ENCODE measurements at regions not wholly inside any gene's neighbourhood (a gene's known extent, or its start where the extent isn't known, plus 50 kb on each side); places are given as distances from the start of the nearest gene placed in this dataset.

- POLR2A ChIA-PET: no interaction called here
- no peaks in the 10 kb centered on the region for H3K36me3 ChIP-seq (ENCODE audit: control insufficient read depth, insufficient read depth, low read length)
- TF ChIP-seq CTCF (IDR thresholded peaks at IDR 0.05; ENCODE audit: insufficient read depth, low read depth, low read length): no peak
- no peak for DNase-seq (ENCODE audit: low read depth)
- H3K27me3 ChIP-seq (ENCODE audit: control insufficient read depth, insufficient read depth, low read length): no peaks in the 10 kb centered on the region
- H3K4me3 ChIP-seq (ENCODE audit: low read depth, low read length): no peak overlapping the region
- CTCF ChIA-PET: interaction anchor here (0.9 to 5.4 kb wide), 3 partner anchors 8 to 58 kb away, joined by 3 to 33 read pairs (median 6); partner anchors contain the start of gene TAGAP
These were observed 56.9 kb upstream of the TAGAP start for GRCh38 chr6:159101656-159102055.

DNA sequence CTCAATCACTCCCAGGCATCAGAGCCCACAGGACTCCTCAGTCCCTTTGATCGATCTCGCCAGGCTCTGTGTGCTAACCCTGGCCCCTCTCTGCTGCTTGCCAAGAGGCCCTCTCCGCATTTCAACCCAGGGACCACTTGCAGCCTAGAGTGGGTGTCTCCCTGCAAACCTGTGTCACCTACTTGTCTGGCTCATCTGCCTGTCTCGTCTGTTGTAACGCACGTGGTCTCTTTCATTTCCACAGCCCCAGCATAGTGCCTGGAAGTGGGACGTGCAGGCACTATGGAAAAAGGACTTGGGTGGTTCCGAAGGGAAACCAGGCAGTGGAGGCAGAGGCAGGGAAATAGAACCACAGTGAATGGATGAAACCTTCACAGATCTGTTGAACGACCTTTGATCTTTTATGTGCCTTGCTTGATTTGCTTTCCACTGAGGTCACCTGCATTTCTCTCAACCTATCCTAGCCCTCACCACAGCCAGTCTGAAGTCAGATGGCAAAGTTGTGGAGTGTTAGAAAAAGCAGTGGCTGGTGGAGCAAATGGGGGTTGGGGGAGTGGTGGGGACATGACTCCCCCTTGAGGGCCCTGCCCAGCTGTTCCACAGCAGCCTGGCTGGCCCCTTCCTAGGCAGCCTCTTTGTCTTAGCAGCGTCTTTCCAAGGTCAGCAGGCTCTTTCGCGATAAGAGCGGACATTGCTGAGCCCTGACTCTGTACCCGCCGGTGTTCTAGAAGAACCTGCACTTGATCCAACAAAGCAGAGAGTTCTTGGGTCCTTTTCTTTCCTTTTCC lies 55.8 kb upstream of the TAGAP start:
- Histone ChIP-seq H3K4me3 (ENCODE audit: low read depth, low read length) (no peak overlapping the region), H3K36me3 (ENCODE audit: control insufficient read depth, insufficient read depth, low read length) (no peaks in the 10 kb centered on the region), H3K27me3 (ENCODE audit: control insufficient read depth, insufficient read depth, low read length) (no peaks in the 10 kb centered on the region)
- DNase-seq (ENCODE audit: low read depth): no peak
- no peak for TF ChIP-seq CTCF (IDR thresholded peaks at IDR 0.05; ENCODE audit: insufficient read depth, low read depth, low read length)
- CTCF ChIA-PET: interaction anchor here (0.9 to 5.4 kb wide), 3 partner anchors 10 to 57 kb away, joined by 3 to 33 read pairs (median 6); partner anchors contain the start of gene TAGAP
- POLR2A ChIA-PET: no interaction called here

DNA sequence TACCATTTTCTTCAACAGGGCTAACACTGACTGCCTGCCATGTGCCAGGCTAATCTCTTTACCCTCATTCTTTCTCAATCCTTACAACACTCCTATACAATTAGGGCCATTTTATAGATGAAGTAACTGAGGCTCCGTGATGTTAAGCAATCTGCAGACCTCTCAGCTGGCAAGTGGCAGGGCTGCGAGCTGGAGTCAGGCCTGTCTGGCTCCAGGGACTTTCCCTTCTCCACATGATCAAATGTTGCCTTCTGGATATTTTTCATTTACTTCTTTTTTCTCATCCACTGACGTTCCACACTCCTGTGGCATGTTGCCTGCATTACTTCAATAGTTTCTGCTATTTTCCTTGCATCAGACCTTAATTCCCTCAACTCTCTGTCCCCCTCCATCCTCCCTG lies 55.2 kb upstream of the TAGAP start:
- CTCF ChIA-PET: interaction anchor here (1.7 kb wide), 1 partner anchor 10 kb away, joined by 6 read pairs; no protein-coding TSS in a partner anchor
- POLR2A ChIA-PET: no interaction called here
- no peak overlapping the region for H3K4me3 ChIP-seq (ENCODE audit: low read depth, low read length)
- DNase-seq (ENCODE audit: low read depth): no peak
- H3K36me3 ChIP-seq (ENCODE audit: control insufficient read depth, insufficient read depth, low read length): no peaks in the 10 kb centered on the region
- TF ChIP-seq CTCF (IDR thresholded peaks at IDR 0.05; ENCODE audit: insufficient read depth, low read depth, low read length): no peak
- H3K27me3 ChIP-seq (ENCODE audit: control insufficient read depth, insufficient read depth, low read length): no peaks in the 10 kb centered on the region

GRCh38 chr6:159099276-159099675 lies 54.5 kb upstream of the TAGAP start:
- DNase-seq (ENCODE audit: low read depth): no peak
- CTCF ChIA-PET: interaction anchor here (1.6 to 1.7 kb wide), 2 partner anchors 10 to 57 kb away, joined by 3 to 6 read pairs; no protein-coding TSS in a partner anchor
- H3K27me3 ChIP-seq (ENCODE audit: control insufficient read depth, insufficient read depth, low read length): no peaks in the 10 kb centered on the region; the same call in 1 of the 2 replicates
- POLR2A ChIA-PET: no interaction called here
- TF ChIP-seq CTCF (IDR thresholded peaks at IDR 0.05; ENCODE audit: insufficient read depth, low read depth, low read length): no peak
- H3K36me3 ChIP-seq (ENCODE audit: control insufficient read depth, insufficient read depth, low read length): no peaks in the 10 kb centered on the region
- no peak overlapping the region for H3K4me3 ChIP-seq (ENCODE audit: low read depth, low read length)

- DNase-seq (ENCODE audit: low read depth): no peak
- TF ChIP-seq CTCF (IDR thresholded peaks at IDR 0.05; ENCODE audit: insufficient read depth, low read depth, low read length): no peak
- H3K27me3 ChIP-seq (ENCODE audit: control insufficient read depth, insufficient read depth, low read length): no peaks in the 10 kb centered on the region; the same call in 1 of the 2 replicates
- no peak overlapping the region for H3K4me3 ChIP-seq (ENCODE audit: low read depth, low read length)
- H3K36me3 ChIP-seq (ENCODE audit: control insufficient read depth, insufficient read depth, low read length): no peaks in the 10 kb centered on the region
- ChIA-PET POLR2A (no interaction called here), CTCF (interaction anchor here (1.2 to 1.7 kb wide), 3 partner anchors 11 to 57 kb away, joined by 3 to 6 read pairs (median 5); no protein-coding TSS in a partner anchor)
These were observed 53.9 kb upstream of the TAGAP start for GRCh38 chr6:159098636-159099106.
